Endothelial cell of umbilical vein (primary cell): ENCODE measurements at regions not wholly inside any gene's neighbourhood (a gene's known extent, or its start where the extent isn't known, plus 50 kb on each side); places are given as distances from the start of the nearest gene placed in this dataset.

Source experiments
- CTCF ChIP-seq, 2 donors: IDR thresholded peaks; 1 replicate in 1 of 2; 2 replicates in 1 of 2; pipeline ENCODE4 v1.5.1; 2011; ENCODE audit warnings: low read length in 2 of 2, mild to moderate bottlenecking in 2 of 2, moderate library complexity in 2 of 2, control low read depth in 1 of 2, inconsistent platforms in 1 of 2, low read depth in 1 of 2; ENCODE audit not compliant: insufficient read depth in 1 of 2; ENCODE audit errors: extremely low read depth in 1 of 2
- EZH2 ChIP-seq: IDR thresholded peaks from 2 replicates; pipeline ENCODE4 v1.6.1; 2012; ENCODE audit warnings: borderline replicate concordance, low read depth, mild to moderate bottlenecking, moderate library complexity, low read length, inconsistent platforms; ENCODE audit not compliant: severe bottlenecking
- MYC ChIP-seq: IDR thresholded peaks from one replicate; pipeline ENCODE4 v1.6.1; 2011; ENCODE audit warnings: mild to moderate bottlenecking, low read depth, low read length
- POLR2A ChIP-seq: IDR thresholded peaks from 2 replicates; pipeline ENCODE4 v1.6.1; 2012; ENCODE audit warnings: low read depth, mild to moderate bottlenecking, control low read depth, low read length
- POLR2AphosphoS5 ChIP-seq: IDR thresholded peaks from 2 replicates; pipeline ENCODE4 v1.6.1; 2012; ENCODE audit warnings: low read depth, mild to moderate bottlenecking, control low read depth, low read length, moderate library complexity; ENCODE audit not compliant: insufficient read depth

GRCh38 chr10:26640391-26640790 is 57.1 kb upstream of the PDSS1 start:
- TF ChIP-seq CTCF (IDR thresholded peaks at IDR 0.05; ENCODE audit: extremely low read depth in 1 of 2, insufficient read depth in 1 of 2, low read depth in 1 of 2, low read length in 2 of 2) (no peak), POLR2A (no peak), MYC (no peak), POLR2AphosphoS5 (no peak), EZH2 (no peak)
